ENCODE measurements at regions not wholly inside any gene's neighbourhood (a gene's known extent, or its start where the extent isn't known, plus 50 kb on each side); places are given as distances from the start of the nearest gene placed in this dataset.
"Not testable (repeated sequence)": the region's sequence is repeated elsewhere in the genome, so short reads cannot be mapped to it uniquely, and the experiment has no call there.

GRCh38 chr3:3662610-3663009 is 136.6 kb upstream of the LRRN1 start:
- 89% methylated on average over 4 of the region's 4 CpGs for WGBS, 2 donors
- Histone ChIP-seq H3K4me3 (replicated peaks in 1 of 3) (no peak overlapping the region), H3K27me3 (no peaks in the 10 kb centered on the region), H3K36me3 (no peaks in the 10 kb centered on the region), H3K27ac (no peak overlapping the region), H3K4me1 (no peaks in the 10 kb centered on the region), H3K9me3 (no peaks in the 10 kb centered on the region)
- TF ChIP-seq CTCF (IDR thresholded peaks at IDR 0.05) (no peak), POLR2A (IDR thresholded peaks at IDR 0.05) (no peak)
- intact Hi-C loops (cut with DNase I) = no loop called here
- no peak for DNase-seq

GRCh38 chr3:3654916-3655315 is 144.3 kb upstream of the LRRN1 start:
- Histone ChIP-seq H3K9me3 (no peaks in the 10 kb centered on the region), H3K4me3 (replicated peaks in 1 of 3) (no peak overlapping the region), H3K4me1 (no peaks in the 10 kb centered on the region), H3K27ac (no peak overlapping the region), H3K36me3 (no peaks in the 10 kb centered on the region), H3K27me3 (no peaks in the 10 kb centered on the region)
- WGBS, 2 donors = 68 to 84% methylated on average over 2 of the region's 2 CpGs
- intact Hi-C loops (cut with DNase I) = no loop called here
- no peak for DNase-seq
- no peak for TF ChIP-seq CTCF (IDR thresholded peaks at IDR 0.05)
- TF ChIP-seq POLR2A (IDR thresholded peaks at IDR 0.05) = no peak

- intact Hi-C loops (cut with DNase I) = no loop called here
- DNase-seq = no peak
- Histone ChIP-seq H3K9me3 (no peaks in the 10 kb centered on the region), H3K4me3 (replicated peaks in 1 of 3) (no peak overlapping the region), H3K4me1 (no peaks in the 10 kb centered on the region), H3K27ac (no peak overlapping the region), H3K36me3 (no peaks in the 10 kb centered on the region), H3K27me3 (no peaks in the 10 kb centered on the region)
- 85 to 87% methylated on average over 5 of the region's 5 CpGs for WGBS, 2 donors
- TF ChIP-seq POLR2A (IDR thresholded peaks at IDR 0.05) (no peak), CTCF (IDR thresholded peaks at IDR 0.05) (no peak)
Measured at GRCh38 chr3:3648988-3649679, 150.1 kb upstream of the LRRN1 start.

GRCh38 chr3:3646934-3647333 is 152.3 kb upstream of the LRRN1 start:
- H3K4me3 ChIP-seq (replicated peaks in 1 of 3) = no peak overlapping the region
- H3K27me3 ChIP-seq = no peaks in the 10 kb centered on the region
- no peaks in the 10 kb centered on the region for H3K9me3 ChIP-seq
- DNase-seq = no peak
- TF ChIP-seq CTCF (IDR thresholded peaks at IDR 0.05) (no peak), POLR2A (IDR thresholded peaks at IDR 0.05) (no peak)
- WGBS, 2 donors = 79 to 81% methylated on average over 2 of the region's 2 CpGs
- no peak overlapping the region for H3K27ac ChIP-seq
- intact Hi-C loops (cut with DNase I) = no loop called here
- H3K4me1 ChIP-seq = no peaks in the 10 kb centered on the region
- no peaks in the 10 kb centered on the region for H3K36me3 ChIP-seq

- H3K27ac ChIP-seq; intact Hi-C loops (cut with DNase I); H3K9me3 ChIP-seq; H3K36me3 ChIP-seq; H3K4me3 ChIP-seq (replicated peaks in 1 of 3); DNase-seq; H3K27me3 ChIP-seq; H3K4me1 ChIP-seq: not testable (repeated sequence)
- 76 to 84% methylated on average over 13 of the region's 13 CpGs for WGBS, 2 donors
Measured at GRCh38 chr3:3646103-3646844, 153.0 kb upstream of the LRRN1 start.
